WTC11 (cell line): ENCODE measurements at regions not wholly inside any gene's neighbourhood (a gene's known extent, or its start where the extent isn't known, plus 50 kb on each side); places are given as distances from the start of the nearest gene placed in this dataset.

Experiments
- ATAC-seq: fragments of 200-7000 bp; cut with Tn5 transposase; 2 replicates; pipeline ENCODE4 v1.10.0; 2021; ENCODE audit warnings: mild to moderate bottlenecking, moderate library complexity
- CTCF ChIA-PET: fragments of 300-600 bp; sonication (Branson Sonifier 250); formaldehyde crosslinking; loops from one replicate; lab custom pipeline; 2021; ENCODE audit warnings: antibody characterized with exemption; lab: Charles Lee
- POLR2A ChIA-PET: fragments of 350-600 bp; sonication (Branson Sonifier 250); formaldehyde crosslinking; loops from one replicate; lab custom pipeline; 2021; ENCODE audit warnings: antibody characterized with exemption; lab: Charles Lee
- DNase-seq: peaks from one replicate; pipeline ENCODE4 v3.0.0; 2021; ENCODE audit warnings: low spot score
- H3K27ac Mint-ChIP-seq: 2 replicates; pipeline ENCODE4 v1.8.0; 2021; ENCODE audit warnings: mixed read lengths
- H3K27me3 Mint-ChIP-seq: 2 replicates; pipeline ENCODE4 v1.8.0; 2021; ENCODE audit warnings: low read depth, mild to moderate bottlenecking, moderate library complexity, mixed read lengths
- H3K36me3 Mint-ChIP-seq: 2 replicates; pipeline ENCODE4 v1.8.0; 2021; ENCODE audit warnings: mixed read lengths
- H3K4me1 Mint-ChIP-seq: 2 replicates; pipeline ENCODE4 v1.8.0; 2022; ENCODE audit warnings: mixed read lengths
- H3K4me3 Mint-ChIP-seq: 2 replicates; pipeline ENCODE4 v1.8.0; 2021; ENCODE audit warnings: mild to moderate bottlenecking, moderate library complexity, mixed read lengths
- H3K9me3 Mint-ChIP-seq: 2 replicates; pipeline ENCODE4 v1.8.0; 2021; ENCODE audit warnings: mixed read lengths
- CBFB ChIP-seq: sonication (generic); formaldehyde crosslinking; IDR thresholded peaks from 2 replicates; pipeline ENCODE4 v1.8.1; 2022; ENCODE audit warnings: mild to moderate bottlenecking, low read depth, missing genetic modification reagents
- EMX1 ChIP-seq: fragments of 250-450 bp; sonication (Bioruptor Pico); IDR thresholded peaks from 2 replicates; pipeline ENCODE4 v1.8.0; 2021; ENCODE audit warnings: mild to moderate bottlenecking
- FOXP1 ChIP-seq: sonication (generic); formaldehyde crosslinking; IDR thresholded peaks from 2 replicates; pipeline ENCODE4 v1.8.0; 2022; ENCODE audit warnings: missing genetic modification reagents, mild to moderate bottlenecking, moderate library complexity, borderline replicate concordance
- GABPB1 ChIP-seq: sonication (generic); formaldehyde crosslinking; IDR thresholded peaks from 2 replicates; pipeline ENCODE4 v1.8.1; 2023; ENCODE audit warnings: mild to moderate bottlenecking, missing genetic modification reagents
- IRF1 ChIP-seq: sonication (generic); formaldehyde crosslinking; IDR thresholded peaks from 2 replicates; pipeline ENCODE4 v1.8.0; 2023; ENCODE audit warnings: missing genetic modification reagents
- NFATC4 ChIP-seq: fragments of 250-450 bp; sonication (Bioruptor Pico); IDR thresholded peaks from 2 replicates; pipeline ENCODE4 v1.9.0; 2021; ENCODE audit warnings: mild to moderate bottlenecking
- NFE2L1 ChIP-seq: sonication (generic); formaldehyde crosslinking; IDR thresholded peaks from 2 replicates; pipeline ENCODE4 v1.8.1; 2023; ENCODE audit warnings: missing genetic modification reagents
- NR1H2 ChIP-seq: sonication (generic); formaldehyde crosslinking; IDR thresholded peaks from 2 replicates; pipeline ENCODE4 v1.9.0; 2021; ENCODE audit warnings: mild to moderate bottlenecking, moderate library complexity, missing genetic modification reagents
- RORB ChIP-seq: fragments of 250-450 bp; sonication (Bioruptor Pico); IDR thresholded peaks from 2 replicates; pipeline ENCODE4 v1.9.0; 2021; ENCODE audit warnings: mild to moderate bottlenecking
- SMAD3 ChIP-seq: sonication (generic); formaldehyde crosslinking; IDR thresholded peaks from 2 replicates; pipeline ENCODE4 v1.8.0; 2022; ENCODE audit warnings: missing genetic modification reagents, mild to moderate bottlenecking, borderline replicate concordance
- TP53 ChIP-seq: sonication (generic); formaldehyde crosslinking; IDR thresholded peaks from 2 replicates; pipeline ENCODE4 v1.8.1; 2023; ENCODE audit warnings: mild to moderate bottlenecking, missing genetic modification reagents
- ZBTB21 ChIP-seq: sonication (generic); formaldehyde crosslinking; IDR thresholded peaks from 2 replicates; pipeline ENCODE4 v1.8.1; 2023; ENCODE audit warnings: mild to moderate bottlenecking, missing genetic modification reagents, borderline replicate concordance
- ZNF138 ChIP-seq: sonication (generic); formaldehyde crosslinking; conservative IDR thresholded peaks from 2 replicates; pipeline ENCODE4 v1.8.1; 2022; ENCODE audit warnings: mild to moderate bottlenecking, moderate library complexity, missing genetic modification reagents
- ZNF317 ChIP-seq: sonication (generic); formaldehyde crosslinking; IDR thresholded peaks from 2 replicates; pipeline ENCODE4 v1.8.1; 2023; ENCODE audit warnings: low read depth, mild to moderate bottlenecking, moderate library complexity, missing genetic modification reagents, borderline replicate concordance
- ZSCAN18 ChIP-seq: fragments of 250-450 bp; sonication (Bioruptor Pico); IDR thresholded peaks from 2 replicates; pipeline ENCODE4 v2.1.2; 2022; ENCODE audit warnings: mild to moderate bottlenecking, moderate library complexity
- TF ChIP-seq, protein P1 (sequence below): sonication (generic); formaldehyde crosslinking; IDR thresholded peaks from 2 replicates; pipeline ENCODE4 v1.8.0; 2023; ENCODE audit warnings: mild to moderate bottlenecking, missing genetic modification reagents
- TF ChIP-seq, protein P2 (sequence below): sonication (generic); formaldehyde crosslinking; IDR thresholded peaks from 2 replicates; pipeline ENCODE4 v1.8.0; 2022; ENCODE audit warnings: mild to moderate bottlenecking, missing genetic modification reagents
- TF ChIP-seq, protein P3 (sequence below): sonication (generic); formaldehyde crosslinking; IDR thresholded peaks from 2 replicates; pipeline ENCODE4 v1.8.1; 2023; ENCODE audit warnings: mild to moderate bottlenecking, missing genetic modification reagents, moderate library complexity
- TF ChIP-seq, protein P4 (sequence below): sonication (generic); formaldehyde crosslinking; IDR thresholded peaks from 2 replicates; pipeline ENCODE4 v1.8.0; 2022; ENCODE audit warnings: mild to moderate bottlenecking, missing genetic modification reagents

DNA sequence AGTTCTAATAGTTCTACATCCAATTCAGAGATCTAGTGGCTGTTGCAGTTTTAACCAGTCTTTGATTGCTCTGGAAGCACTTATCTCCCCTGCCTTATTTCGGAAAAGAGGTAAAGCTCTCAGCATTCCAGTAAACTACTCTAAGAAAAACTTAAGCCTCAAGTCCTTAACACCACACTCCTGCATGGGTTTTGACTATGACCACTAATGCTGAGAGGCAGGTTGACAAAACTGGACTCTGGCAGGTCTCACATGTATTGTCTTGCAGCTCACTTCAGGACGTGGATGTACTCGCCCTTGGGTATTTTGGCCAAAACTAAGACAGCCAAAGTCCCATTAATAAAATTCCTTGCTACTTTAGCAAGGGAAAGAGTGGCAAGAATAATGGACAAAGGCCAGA, 405.9 kb upstream of the GRM7 start:
- Mint-ChIP-seq H3K4me1 (no peaks in the 10 kb centered on the region), H3K9me3 (peaks cover 51% of the 10 kb centered on the region), H3K36me3 (peaks cover 27% of the 10 kb centered on the region), H3K27me3 (no peaks in the 10 kb centered on the region), H3K4me3 (no peak overlapping the region), H3K27ac (no peak overlapping the region)
- POLR2A ChIA-PET, result no interaction called here
- no peak for DNase-seq
- CTCF ChIA-PET, result no interaction called here
- no peak for ATAC-seq
- TF ChIP-seq FOXP1 (no peak), ZNF317 (CRISPR knock-in tag) (no peak), EMX1 (CRISPR knock-in tag) (no peak), NFE2L1 (CRISPR knock-in tag) (no peak), NR1H2 (no peak)

DNA sequence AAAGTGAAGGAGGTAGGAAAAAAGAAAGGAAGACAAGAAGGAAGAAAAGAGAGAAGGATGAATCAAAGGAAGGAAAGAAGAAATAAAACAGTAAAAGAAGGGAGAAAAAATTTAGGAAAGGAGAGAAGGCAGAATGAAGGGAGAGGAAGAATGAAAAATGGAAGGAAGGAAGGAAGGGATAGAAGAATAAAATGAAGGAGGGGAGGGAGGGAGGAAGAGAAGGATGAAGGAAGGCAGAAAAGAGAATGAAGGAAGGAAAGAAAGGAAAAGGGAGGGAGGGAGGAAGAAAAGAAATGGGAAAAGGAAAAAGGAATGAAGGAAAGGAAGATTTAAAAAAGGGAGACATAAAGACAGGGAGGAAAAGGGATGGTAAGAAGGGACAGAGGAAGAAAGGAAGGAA, 393.7 kb upstream of the GRM7 start:
- H3K27ac Mint-ChIP-seq, result no peak overlapping the region
- no peak overlapping the region for H3K4me3 Mint-ChIP-seq
- ChIA-PET POLR2A (no interaction called here), CTCF (no interaction called here)
- no peaks in the 10 kb centered on the region for H3K4me1 Mint-ChIP-seq
- ATAC-seq (no peak), DNase-seq (no peak)
- peaks cover 16% of the 10 kb centered on the region for H3K36me3 Mint-ChIP-seq
- TF ChIP-seq IRF1 (CRISPR knock-in tag) (no peak), CBFB (no peak)
- peaks cover 47% of the 10 kb centered on the region for H3K9me3 Mint-ChIP-seq
- H3K27me3 Mint-ChIP-seq, result no peaks in the 10 kb centered on the region; the same call in 1 of the 2 replicates

DNA sequence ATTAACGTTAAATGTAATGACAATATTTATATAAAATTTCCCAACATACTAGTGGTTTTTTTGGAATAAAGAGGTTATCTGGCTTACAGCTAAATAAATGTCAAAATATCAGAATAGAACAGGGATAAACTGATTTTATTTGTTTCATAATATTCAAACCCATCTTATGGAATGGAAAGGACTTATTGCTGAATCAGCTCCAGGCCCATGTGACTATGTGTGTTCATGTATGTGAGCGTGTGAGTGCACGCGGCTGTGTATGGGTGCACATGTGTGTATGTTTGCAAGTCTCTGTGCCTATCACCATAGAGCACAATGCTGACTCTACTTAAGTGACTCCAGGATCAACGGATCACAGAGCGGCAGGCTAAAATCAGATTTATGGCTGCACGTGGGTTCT, 392.3 kb upstream of the GRM7 start:
- Mint-ChIP-seq H3K27me3 (no peaks in the 10 kb centered on the region; the same call in 1 of the 2 replicates), H3K4me3 (no peak overlapping the region), H3K27ac (no peak overlapping the region), H3K36me3 (peaks cover 16% of the 10 kb centered on the region), H3K9me3 (peaks cover 45% of the 10 kb centered on the region), H3K4me1 (no peaks in the 10 kb centered on the region)
- ChIA-PET POLR2A (no interaction called here), CTCF (no interaction called here)
- no peak for DNase-seq
- TF ChIP-seq NFATC4 (CRISPR knock-in tag) (no peak), ZNF138 (no peak), EMX1 (CRISPR knock-in tag) (no peak), ZSCAN18 (CRISPR knock-in tag) (no peak), SMAD3 (CRISPR knock-in tag) (no peak), GABPB1 (CRISPR knock-in tag) (no peak), RORB (CRISPR knock-in tag) (no peak), TP53 (no peak), FOXP1 (no peak), ZBTB21 (CRISPR knock-in tag) (no peak)
- TF ChIP-seq, protein P1, sequence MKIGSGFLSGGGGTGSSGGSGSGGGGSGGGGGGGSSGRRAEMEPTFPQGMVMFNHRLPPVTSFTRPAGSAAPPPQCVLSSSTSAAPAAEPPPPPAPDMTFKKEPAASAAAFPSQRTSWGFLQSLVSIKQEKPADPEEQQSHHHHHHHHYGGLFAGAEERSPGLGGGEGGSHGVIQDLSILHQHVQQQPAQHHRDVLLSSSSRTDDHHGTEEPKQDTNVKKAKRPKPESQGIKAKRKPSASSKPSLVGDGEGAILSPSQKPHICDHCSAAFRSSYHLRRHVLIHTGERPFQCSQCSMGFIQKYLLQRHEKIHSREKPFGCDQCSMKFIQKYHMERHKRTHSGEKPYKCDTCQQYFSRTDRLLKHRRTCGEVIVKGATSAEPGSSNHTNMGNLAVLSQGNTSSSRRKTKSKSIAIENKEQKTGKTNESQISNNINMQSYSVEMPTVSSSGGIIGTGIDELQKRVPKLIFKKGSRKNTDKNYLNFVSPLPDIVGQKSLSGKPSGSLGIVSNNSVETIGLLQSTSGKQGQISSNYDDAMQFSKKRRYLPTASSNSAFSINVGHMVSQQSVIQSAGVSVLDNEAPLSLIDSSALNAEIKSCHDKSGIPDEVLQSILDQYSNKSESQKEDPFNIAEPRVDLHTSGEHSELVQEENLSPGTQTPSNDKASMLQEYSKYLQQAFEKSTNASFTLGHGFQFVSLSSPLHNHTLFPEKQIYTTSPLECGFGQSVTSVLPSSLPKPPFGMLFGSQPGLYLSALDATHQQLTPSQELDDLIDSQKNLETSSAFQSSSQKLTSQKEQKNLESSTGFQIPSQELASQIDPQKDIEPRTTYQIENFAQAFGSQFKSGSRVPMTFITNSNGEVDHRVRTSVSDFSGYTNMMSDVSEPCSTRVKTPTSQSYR (CRISPR knock-in tag), result no peak
- TF ChIP-seq, protein P2, sequence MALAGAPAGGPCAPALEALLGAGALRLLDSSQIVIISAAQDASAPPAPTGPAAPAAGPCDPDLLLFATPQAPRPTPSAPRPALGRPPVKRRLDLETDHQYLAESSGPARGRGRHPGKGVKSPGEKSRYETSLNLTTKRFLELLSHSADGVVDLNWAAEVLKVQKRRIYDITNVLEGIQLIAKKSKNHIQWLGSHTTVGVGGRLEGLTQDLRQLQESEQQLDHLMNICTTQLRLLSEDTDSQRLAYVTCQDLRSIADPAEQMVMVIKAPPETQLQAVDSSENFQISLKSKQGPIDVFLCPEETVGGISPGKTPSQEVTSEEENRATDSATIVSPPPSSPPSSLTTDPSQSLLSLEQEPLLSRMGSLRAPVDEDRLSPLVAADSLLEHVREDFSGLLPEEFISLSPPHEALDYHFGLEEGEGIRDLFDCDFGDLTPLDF, result no peak
- TF ChIP-seq, protein P3, sequence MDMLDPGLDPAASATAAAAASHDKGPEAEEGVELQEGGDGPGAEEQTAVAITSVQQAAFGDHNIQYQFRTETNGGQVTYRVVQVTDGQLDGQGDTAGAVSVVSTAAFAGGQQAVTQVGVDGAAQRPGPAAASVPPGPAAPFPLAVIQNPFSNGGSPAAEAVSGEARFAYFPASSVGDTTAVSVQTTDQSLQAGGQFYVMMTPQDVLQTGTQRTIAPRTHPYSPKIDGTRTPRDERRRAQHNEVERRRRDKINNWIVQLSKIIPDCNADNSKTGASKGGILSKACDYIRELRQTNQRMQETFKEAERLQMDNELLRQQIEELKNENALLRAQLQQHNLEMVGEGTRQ, result no peak
- TF ChIP-seq, protein P4, sequence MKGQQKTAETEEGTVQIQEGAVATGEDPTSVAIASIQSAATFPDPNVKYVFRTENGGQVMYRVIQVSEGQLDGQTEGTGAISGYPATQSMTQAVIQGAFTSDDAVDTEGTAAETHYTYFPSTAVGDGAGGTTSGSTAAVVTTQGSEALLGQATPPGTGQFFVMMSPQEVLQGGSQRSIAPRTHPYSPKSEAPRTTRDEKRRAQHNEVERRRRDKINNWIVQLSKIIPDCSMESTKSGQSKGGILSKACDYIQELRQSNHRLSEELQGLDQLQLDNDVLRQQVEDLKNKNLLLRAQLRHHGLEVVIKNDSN (CRISPR knock-in tag), result no peak
- no peak for ATAC-seq
